Endothelial cell of umbilical vein (primary cell): ENCODE measurements at regions not wholly inside any gene's neighbourhood (a gene's known extent, or its start where the extent isn't known, plus 50 kb on each side); places are given as distances from the start of the nearest gene placed in this dataset.

ENCODE experiments used
- BruUV-seq: library from RNA; stranded (reverse); fragments of 400-500 nt; replicated peaks from 2 replicates; lab custom pipeline; 2021; lab: Mats Ljungman, UMichigan
- CTCF ChIA-PET: fragments of 300-600, 350-600 bp; sonication (Branson Sonifier 250); formaldehyde crosslinking; loops from one replicate; lab custom pipeline; 2021; ENCODE audit warnings: antibody characterized with exemption, inconsistent platforms; lab: Charles Lee
- POLR2A ChIA-PET: fragments of 300-600, 350-600 bp; sonication (Branson Sonifier 250); formaldehyde crosslinking; loops from one replicate; lab custom pipeline; 2021; ENCODE audit warnings: antibody characterized with exemption, inconsistent platforms; lab: Charles Lee
- DNase-seq: peaks from one replicate; pipeline ENCODE4 v3.0.0-alpha.2; 2011; ENCODE audit warnings: low read depth, low spot score
- FAIRE-seq: peaks from 2 replicates; lab custom pipeline; 2011; peaks lifted over from hg19 to GRCh38; lab: Jason Lieb, UNC
- H2AFZ ChIP-seq: 2 replicates; pipeline ENCODE4 v1.6.0; 2012; ENCODE audit warnings: low read depth, low read length, control low read depth, inconsistent platforms
- H3K27ac ChIP-seq: 2 replicates; pipeline ENCODE4 v1.5.1; 2011; ENCODE audit warnings: low read depth, mild to moderate bottlenecking, control low read depth, low read length, moderate library complexity; ENCODE audit not compliant: insufficient read depth
- H3K27me3 ChIP-seq, 2 experiments: 2 replicates each; pipeline versions ENCODE4 v1.6.0 to v1.6.1; 2011; ENCODE audit warnings: low read length in 2 of 2, mixed read lengths in 1 of 2; ENCODE audit not compliant: control insufficient read depth in 2 of 2, insufficient read depth in 2 of 2
- H3K36me3 ChIP-seq, 2 experiments: 2 replicates in 1 of 2; 3 replicates in 1 of 2; pipeline ENCODE4 v1.5.1; 2011; ENCODE audit warnings: low read length in 2 of 2, mild to moderate bottlenecking in 1 of 2, moderate library complexity in 1 of 2; ENCODE audit not compliant: control insufficient read depth in 2 of 2, insufficient read depth in 2 of 2; ENCODE audit errors: extremely low read depth in 1 of 2
- H3K4me1 ChIP-seq: 3 replicates; pipeline ENCODE4 v1.5.1; 2011; ENCODE audit warnings: mild to moderate bottlenecking, low read length; ENCODE audit not compliant: control insufficient read depth, insufficient read depth; ENCODE audit errors: extremely low read depth
- H3K4me2 ChIP-seq: 2 replicates; pipeline ENCODE4 v1.6.1; 2011; ENCODE audit warnings: low read length, control low read depth, mixed read lengths; ENCODE audit not compliant: insufficient read depth
- H3K4me3 ChIP-seq, 3 experiments: fragments of 200-600 bp in 1 of 3; sonication (generic), shearing (Covaris generic) in 1 of 3; replicated peaks in 1 of 3; 2 replicates each; pipeline ENCODE4 v1.5.1; 2011 to 2016; ENCODE audit warnings: control low read depth in 3 of 3, low read length in 3 of 3, mild to moderate bottlenecking in 2 of 3, inconsistent platforms in 1 of 3, low read depth in 1 of 3, moderate library complexity in 1 of 3; ENCODE audit not compliant: insufficient read depth in 1 of 3
- H3K79me2 ChIP-seq: 2 replicates; pipeline ENCODE4 v1.6.0; 2012; ENCODE audit warnings: low read length, inconsistent platforms; ENCODE audit not compliant: control insufficient read depth, insufficient read depth
- H3K9ac ChIP-seq: replicated peaks from 2 replicates; pipeline ENCODE3; 2011; ENCODE audit warnings: low read length, control low read depth; ENCODE audit not compliant: insufficient read depth; ENCODE audit errors: extremely low read depth
- H3K9me1 ChIP-seq: replicated peaks from 3 replicates; pipeline ENCODE4 v1.6.0; 2011; ENCODE audit warnings: mild to moderate bottlenecking, low read length; ENCODE audit not compliant: control insufficient read depth, insufficient read depth; ENCODE audit errors: extremely low read depth
- H3K9me3 ChIP-seq: replicated peaks from 2 replicates; pipeline ENCODE4 v1.5.1; 2012; ENCODE audit warnings: low read length, inconsistent platforms; ENCODE audit not compliant: control insufficient read depth, insufficient read depth
- H4K20me1 ChIP-seq: replicated peaks from 2 replicates; pipeline ENCODE3; 2011; ENCODE audit warnings: mild to moderate bottlenecking, low read length; ENCODE audit not compliant: control insufficient read depth, insufficient read depth; ENCODE audit errors: extremely low read depth
- EZH2 ChIP-seq: IDR thresholded peaks from 2 replicates; pipeline ENCODE4 v1.6.1; 2012; ENCODE audit warnings: borderline replicate concordance, low read depth, mild to moderate bottlenecking, moderate library complexity, low read length, inconsistent platforms; ENCODE audit not compliant: severe bottlenecking
- FOS ChIP-seq: IDR thresholded peaks from 2 replicates; pipeline ENCODE4 v1.6.1; 2011; ENCODE audit warnings: mild to moderate bottlenecking, low read length, moderate library complexity, borderline replicate concordance; ENCODE audit not compliant: insufficient read depth
- GATA2 ChIP-seq: IDR thresholded peaks from 2 replicates; pipeline ENCODE4 v1.7.0; 2011; ENCODE audit warnings: low read depth, mild to moderate bottlenecking, moderate library complexity, mixed read lengths, low read length; ENCODE audit not compliant: insufficient read length, insufficient read depth
- JUN ChIP-seq: IDR thresholded peaks from 2 replicates; pipeline ENCODE4 v1.6.1; 2011; ENCODE audit warnings: borderline replicate concordance, low read depth; ENCODE audit not compliant: insufficient read length, insufficient read depth
- MAX ChIP-seq: IDR thresholded peaks from 2 replicates; pipeline ENCODE4 v1.6.1; 2011; ENCODE audit not compliant: insufficient read depth, insufficient read length
- MYC ChIP-seq: IDR thresholded peaks from one replicate; pipeline ENCODE4 v1.6.1; 2011; ENCODE audit warnings: mild to moderate bottlenecking, low read depth, low read length
- POLR2A ChIP-seq: IDR thresholded peaks from 2 replicates; pipeline ENCODE4 v1.6.1; 2012; ENCODE audit warnings: low read depth, mild to moderate bottlenecking, control low read depth, low read length
- POLR2AphosphoS5 ChIP-seq: IDR thresholded peaks from 2 replicates; pipeline ENCODE4 v1.6.1; 2012; ENCODE audit warnings: low read depth, mild to moderate bottlenecking, control low read depth, low read length, moderate library complexity; ENCODE audit not compliant: insufficient read depth
- dilution Hi-C: fragments of 300-500 bp; cut with MboI; formaldehyde crosslinking; loops from one replicate; pipeline ENCODE4 v1.15.0; 2019; ENCODE audit warnings: low sequenced_read_pairs; ENCODE audit not compliant: extremely low pct_ligation_motif_present
- intact Hi-C: fragments of 100-400 bp; cut with micrococcal nuclease; formaldehyde crosslinking; loops from one replicate; pipeline ENCODE4 v1.10.0; 2022
- TF ChIP-seq, protein P1 (sequence below), 2 donors: IDR thresholded peaks; 1 replicate in 1 of 2; 2 replicates in 1 of 2; pipeline ENCODE4 v1.5.1; 2011; ENCODE audit warnings: low read length in 2 of 2, mild to moderate bottlenecking in 2 of 2, moderate library complexity in 2 of 2, control low read depth in 1 of 2, inconsistent platforms in 1 of 2, low read depth in 1 of 2; ENCODE audit not compliant: insufficient read depth in 1 of 2; ENCODE audit errors: extremely low read depth in 1 of 2

- Histone ChIP-seq H3K9ac (no peak overlapping the region), H4K20me1 (no peaks in the 10 kb centered on the region), H3K36me3 (no peaks in the 10 kb centered on the region), H3K9me3 (no peaks in the 10 kb centered on the region), H3K4me1 (no peaks in the 10 kb centered on the region), H2AFZ (no peak overlapping the region), H3K79me2 (no peaks in the 10 kb centered on the region), H3K9me1 (no peaks in the 10 kb centered on the region), H3K27ac (no peak overlapping the region), H3K27me3 (no peaks in the 10 kb centered on the region), H3K4me2 (no peak overlapping the region), H3K4me3 (no peak overlapping the region)
- POLR2A ChIA-PET: no interaction called here
- no TSS peak for BruUV-seq
- intact Hi-C loops (no loop called here), dilution Hi-C loops (no loop called here)
- CTCF ChIA-PET: no interaction called here
- DNase-seq (no peak), FAIRE-seq (no peak)
- no peak for TF ChIP-seq EZH2
- TF ChIP-seq JUN: no peak
- TF ChIP-seq POLR2AphosphoS5: no peak
- TF ChIP-seq FOS: no peak
- TF ChIP-seq POLR2A: no peak
- no peak for TF ChIP-seq GATA2
- TF ChIP-seq, protein P1, sequence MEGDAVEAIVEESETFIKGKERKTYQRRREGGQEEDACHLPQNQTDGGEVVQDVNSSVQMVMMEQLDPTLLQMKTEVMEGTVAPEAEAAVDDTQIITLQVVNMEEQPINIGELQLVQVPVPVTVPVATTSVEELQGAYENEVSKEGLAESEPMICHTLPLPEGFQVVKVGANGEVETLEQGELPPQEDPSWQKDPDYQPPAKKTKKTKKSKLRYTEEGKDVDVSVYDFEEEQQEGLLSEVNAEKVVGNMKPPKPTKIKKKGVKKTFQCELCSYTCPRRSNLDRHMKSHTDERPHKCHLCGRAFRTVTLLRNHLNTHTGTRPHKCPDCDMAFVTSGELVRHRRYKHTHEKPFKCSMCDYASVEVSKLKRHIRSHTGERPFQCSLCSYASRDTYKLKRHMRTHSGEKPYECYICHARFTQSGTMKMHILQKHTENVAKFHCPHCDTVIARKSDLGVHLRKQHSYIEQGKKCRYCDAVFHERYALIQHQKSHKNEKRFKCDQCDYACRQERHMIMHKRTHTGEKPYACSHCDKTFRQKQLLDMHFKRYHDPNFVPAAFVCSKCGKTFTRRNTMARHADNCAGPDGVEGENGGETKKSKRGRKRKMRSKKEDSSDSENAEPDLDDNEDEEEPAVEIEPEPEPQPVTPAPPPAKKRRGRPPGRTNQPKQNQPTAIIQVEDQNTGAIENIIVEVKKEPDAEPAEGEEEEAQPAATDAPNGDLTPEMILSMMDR (IDR thresholded peaks at IDR 0.05; ENCODE audit: extremely low read depth in 1 of 2, insufficient read depth in 1 of 2, low read depth in 1 of 2, low read length in 2 of 2): no peak
- no peak for TF ChIP-seq MAX
- TF ChIP-seq MYC: no peak
Measured at GRCh38 chr5:52331725-52332124, 456.0 kb upstream of the ITGA1 start.
